T-helper 17 cell (primary cell): ENCODE measurements at regions not wholly inside any gene's neighbourhood (a gene's known extent, or its start where the extent isn't known, plus 50 kb on each side); places are given as distances from the start of the nearest gene placed in this dataset.
"Not testable (repeated sequence)": the region's sequence is repeated elsewhere in the genome, so short reads cannot be mapped to it uniquely, and the experiment has no call there.

Source experiments
- ATAC-seq: fragments of 150-1000 bp; cut with Tn5 transposase; 2 replicates; pipeline ENCODE4 v1.10.0; 2021; ENCODE audit warnings: mild to moderate bottlenecking, moderate library complexity
- DNase-seq, 3 donors: peaks; one replicate each; pipeline versions ENCODE4 v3.0.0 to v3.0.0-alpha.2; 2020 to 2021
- H3K9me3 ChIP-seq: one replicate; pipeline ENCODE4 v1.7.0; 2013; ENCODE audit warnings: low read length, mild to moderate bottlenecking; ENCODE audit not compliant: control insufficient read depth, poor library complexity, severe bottlenecking
- H3K27ac Mint-ChIP-seq: one replicate; pipeline ENCODE4 v1.8.0; 2022; ENCODE audit warnings: mild to moderate bottlenecking, moderate library complexity, mixed read lengths
- H3K27me3 Mint-ChIP-seq: one replicate; pipeline ENCODE4 v1.8.0; 2022; ENCODE audit warnings: mixed read lengths
- H3K36me3 Mint-ChIP-seq: one replicate; pipeline ENCODE4 v1.8.0; 2022; ENCODE audit warnings: low read depth, mixed read lengths
- H3K4me1 Mint-ChIP-seq: one replicate; pipeline ENCODE4 v1.8.0; 2022; ENCODE audit warnings: mild to moderate bottlenecking, mixed read lengths
- H3K4me3 Mint-ChIP-seq: one replicate; pipeline ENCODE4 v1.8.0; 2022; ENCODE audit warnings: mild to moderate bottlenecking, moderate library complexity, mixed read lengths

GRCh38 chr2:242088471-242089212, 219.1 kb downstream of the RTP5 start:
- Mint-ChIP-seq H3K36me3 (peaks cover 5% of the 10 kb centered on the region), H3K4me1 (peaks cover 34% of the 10 kb centered on the region), H3K4me3 (peak overlapping the region; percentile 94), H3K27ac (peak overlapping the region; percentile 90), H3K27me3 (no peaks in the 10 kb centered on the region)
- DNase-seq: peak; percentile 90 to 91 (median 90)
- H3K9me3 ChIP-seq: no peaks in the 10 kb centered on the region
- peak; percentile 95 for ATAC-seq

GRCh38 chr2:242089213-242089549, 219.7 kb downstream of the RTP5 start:
- ATAC-seq, DNase-seq, H3K27me3 Mint-ChIP-seq, H3K36me3 Mint-ChIP-seq, H3K9me3 ChIP-seq: not testable (repeated sequence)
- Mint-ChIP-seq H3K27ac (peak overlapping the region; percentile 67), H3K4me3 (peak overlapping the region; percentile 94), H3K4me1 (peaks cover 37% of the 10 kb centered on the region)

- H3K27ac Mint-ChIP-seq, H3K4me3 Mint-ChIP-seq, ATAC-seq, H3K9me3 ChIP-seq, DNase-seq, H3K27me3 Mint-ChIP-seq: not testable (repeated sequence)
- Mint-ChIP-seq H3K36me3 (peaks cover 18% of the 10 kb centered on the region), H3K4me1 (peaks cover 25% of the 10 kb centered on the region)
These were observed 227.7 kb downstream of the RTP5 start for GRCh38 chr2:242097278-242097677.

- ATAC-seq (no peak), DNase-seq (no peak)
- H3K27me3 Mint-ChIP-seq: no peaks in the 10 kb centered on the region
- peaks cover 19% of the 10 kb centered on the region for H3K36me3 Mint-ChIP-seq
- no peak overlapping the region for H3K4me3 Mint-ChIP-seq
- H3K4me1 Mint-ChIP-seq: peaks cover 24% of the 10 kb centered on the region
- no peak overlapping the region for H3K27ac Mint-ChIP-seq
- H3K9me3 ChIP-seq: no peaks in the 10 kb centered on the region
These were observed 228.5 kb downstream of the RTP5 start for GRCh38 chr2:242098034-242098433.

- H3K4me1 Mint-ChIP-seq: peaks cover 23% of the 10 kb centered on the region
- no peaks in the 10 kb centered on the region for H3K9me3 ChIP-seq
- no peak overlapping the region for H3K27ac Mint-ChIP-seq
- ATAC-seq (no peak), DNase-seq (no peak)
- H3K4me3 Mint-ChIP-seq: no peak overlapping the region
- no peaks in the 10 kb centered on the region for H3K27me3 Mint-ChIP-seq
- H3K36me3 Mint-ChIP-seq: peaks cover 19% of the 10 kb centered on the region
These were observed 229.1 kb downstream of the RTP5 start for GRCh38 chr2:242098445-242099128.

GRCh38 chr2:242103093-242103492, 233.6 kb downstream of the RTP5 start:
- DNase-seq: not testable (repeated sequence)

GRCh38 chr2:242104202-242104956, 234.8 kb downstream of the RTP5 start:
- H3K4me3 Mint-ChIP-seq, H3K27ac Mint-ChIP-seq, H3K27me3 Mint-ChIP-seq, ATAC-seq, H3K9me3 ChIP-seq, H3K36me3 Mint-ChIP-seq, DNase-seq: not testable (repeated sequence)
- H3K4me1 Mint-ChIP-seq: peaks cover 16% of the 10 kb centered on the region

More at GRCh38 chr2:242103093-242103492, 233.6 kb downstream of the RTP5 start:
- H3K27me3 Mint-ChIP-seq, H3K27ac Mint-ChIP-seq, H3K4me3 Mint-ChIP-seq, H3K9me3 ChIP-seq, ATAC-seq: not testable (repeated sequence)
- Mint-ChIP-seq H3K36me3 (peaks cover 13% of the 10 kb centered on the region), H3K4me1 (peaks cover 23% of the 10 kb centered on the region)

- not testable (repeated sequence) for H3K4me3 Mint-ChIP-seq, DNase-seq, H3K9me3 ChIP-seq, H3K27me3 Mint-ChIP-seq, H3K27ac Mint-ChIP-seq, H3K36me3 Mint-ChIP-seq, ATAC-seq
- H3K4me1 Mint-ChIP-seq: peaks cover 10% of the 10 kb centered on the region
These were observed 237.5 kb downstream of the RTP5 start for GRCh38 chr2:242107065-242107464.

GRCh38 chr2:242108797-242109500, 239.4 kb downstream of the RTP5 start:
- H3K27ac Mint-ChIP-seq: peak overlapping the region; percentile 49
- not testable (repeated sequence) for ATAC-seq, H3K4me3 Mint-ChIP-seq, H3K27me3 Mint-ChIP-seq, H3K4me1 Mint-ChIP-seq, DNase-seq, H3K36me3 Mint-ChIP-seq, H3K9me3 ChIP-seq

- H3K36me3 Mint-ChIP-seq, DNase-seq, H3K9me3 ChIP-seq, ATAC-seq, H3K27me3 Mint-ChIP-seq, H3K4me1 Mint-ChIP-seq, H3K4me3 Mint-ChIP-seq, H3K27ac Mint-ChIP-seq: not testable (repeated sequence)
These were observed 240.3 kb downstream of the RTP5 start for GRCh38 chr2:242109819-242110218.

- H3K27me3 Mint-ChIP-seq, H3K9me3 ChIP-seq, H3K4me3 Mint-ChIP-seq, H3K27ac Mint-ChIP-seq, DNase-seq, ATAC-seq, H3K36me3 Mint-ChIP-seq, H3K4me1 Mint-ChIP-seq: not testable (repeated sequence)
These were observed 242.4 kb downstream of the RTP5 start for GRCh38 chr2:242111954-242112353.

- not testable (repeated sequence) for H3K4me3 Mint-ChIP-seq, H3K4me1 Mint-ChIP-seq, H3K36me3 Mint-ChIP-seq, ATAC-seq, H3K27me3 Mint-ChIP-seq, DNase-seq, H3K9me3 ChIP-seq, H3K27ac Mint-ChIP-seq
These were observed 244.0 kb downstream of the RTP5 start for GRCh38 chr2:242113492-242113891.

- not testable (repeated sequence) for H3K9me3 ChIP-seq, H3K4me1 Mint-ChIP-seq, DNase-seq, H3K27me3 Mint-ChIP-seq, H3K4me3 Mint-ChIP-seq, H3K36me3 Mint-ChIP-seq, ATAC-seq, H3K27ac Mint-ChIP-seq
These were observed 247.1 kb downstream of the RTP5 start for GRCh38 chr2:242116676-242117075.
